ENCODE measurements at regions not wholly inside any gene's neighbourhood (a gene's known extent, or its start where the extent isn't known, plus 50 kb on each side); places are given as distances from the start of the nearest gene placed in this dataset.

- TF ChIP-seq YY1 (IDR thresholded peaks at IDR 0.05; ENCODE audit: low read depth) = no peak
- no peak for TF ChIP-seq CREB1 (IDR thresholded peaks at IDR 0.05; ENCODE audit: low read depth)
- TF ChIP-seq NFIC (IDR thresholded peaks at IDR 0.05) = no peak
- no peak for TF ChIP-seq TAF1 (IDR thresholded peaks at IDR 0.05; ENCODE audit: low read depth)
Observed at GRCh38 chr1:115398745-115399144, 60.7 kb upstream of the NGF start.
